ENCODE measurements at regions not wholly inside any gene's neighbourhood (a gene's known extent, or its start where the extent isn't known, plus 50 kb on each side); places are given as distances from the start of the nearest gene placed in this dataset.
"Not testable (repeated sequence)": the region's sequence is repeated elsewhere in the genome, so short reads cannot be mapped to it uniquely, and the experiment has no call there.

DNA sequence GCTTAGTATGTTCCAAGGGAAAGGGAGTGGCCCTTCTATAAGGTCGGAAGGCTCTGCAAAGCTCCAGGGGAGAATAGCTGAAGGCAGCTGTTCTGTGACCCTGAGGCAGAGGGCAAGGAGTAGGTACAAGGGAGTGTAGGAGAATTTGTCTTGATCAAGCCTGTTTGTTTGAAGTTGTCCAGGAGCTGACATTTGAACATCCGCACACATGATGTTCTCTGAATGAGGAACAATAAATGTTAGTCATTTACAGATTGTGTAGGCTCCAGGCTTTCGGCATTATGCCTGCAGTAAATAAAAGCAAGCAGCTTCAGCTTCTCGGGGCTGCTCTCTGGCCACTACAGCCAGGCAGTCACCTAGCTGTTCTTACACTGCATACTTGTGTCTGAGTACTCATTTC is 52.7 kb downstream of the CTAGE6 start:
- not testable (repeated sequence) for H3K9me3 Mint-ChIP-seq; H3K4me3 Mint-ChIP-seq; DNase-seq; H3K36me3 Mint-ChIP-seq (ENCODE audit: low read depth); H3K4me1 Mint-ChIP-seq; H3K27me3 Mint-ChIP-seq; ATAC-seq; H3K27ac Mint-ChIP-seq

DNA sequence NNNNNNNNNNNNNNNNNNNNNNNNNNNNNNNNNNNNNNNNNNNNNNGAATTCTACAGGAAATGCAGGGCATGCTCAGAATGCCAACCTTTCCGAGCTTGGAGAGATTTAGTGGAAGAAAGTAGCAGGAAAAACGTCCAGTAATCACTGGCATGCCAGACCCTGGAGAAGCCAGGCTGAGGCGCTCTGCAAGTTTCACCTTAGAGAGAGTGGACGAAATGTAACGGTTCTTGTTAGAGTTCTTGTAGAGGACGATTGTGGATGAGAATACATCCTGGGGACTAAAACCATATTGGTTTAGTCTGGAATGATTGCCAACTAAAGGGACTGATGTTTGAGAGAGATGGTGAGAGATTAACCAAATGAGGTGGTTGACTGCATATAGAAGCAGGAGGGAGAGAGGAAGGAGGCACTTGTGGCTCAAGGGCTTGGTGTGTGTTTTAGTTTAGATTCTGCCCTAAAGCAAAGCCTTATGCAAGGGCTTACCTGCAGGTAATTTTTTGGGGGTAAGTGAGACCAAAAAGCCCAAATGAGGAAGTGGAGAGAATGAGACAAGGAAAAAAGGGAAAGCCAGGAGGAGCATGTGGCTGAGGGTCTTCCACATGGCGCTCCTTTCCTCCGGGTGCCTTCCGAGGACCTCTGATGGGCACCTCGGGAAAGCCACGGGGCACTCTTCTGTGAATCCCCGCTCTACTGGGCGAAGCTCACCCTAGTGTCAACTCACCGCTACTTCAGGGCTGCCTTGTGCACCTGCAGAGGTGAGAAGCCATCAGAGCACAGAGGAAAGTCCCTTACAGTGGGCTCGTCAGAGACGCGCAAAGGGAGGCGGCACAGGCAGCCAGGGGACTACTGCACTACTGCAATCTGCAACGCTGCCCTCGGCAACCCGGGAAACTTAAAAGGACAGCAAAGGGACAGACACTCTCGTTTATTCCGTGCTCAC is 56.5 kb downstream of the CTAGE6 start:
- H3K4me3 Mint-ChIP-seq; H3K4me1 Mint-ChIP-seq; H3K9me3 Mint-ChIP-seq; DNase-seq; H3K27ac Mint-ChIP-seq; H3K27me3 Mint-ChIP-seq; H3K36me3 Mint-ChIP-seq (ENCODE audit: low read depth): not testable (repeated sequence)
- peak; percentile 99 for ATAC-seq
